Neuronal stem cell (in vitro differentiated cells): ENCODE measurements at regions not wholly inside any gene's neighbourhood (a gene's known extent, or its start where the extent isn't known, plus 50 kb on each side); places are given as distances from the start of the nearest gene placed in this dataset.

ENCODE experiments used
- DNase-seq: peaks from one replicate; pipeline ENCODE4 v3.0.0-alpha.2; 2013; ENCODE audit warnings: low spot score
- H2AFZ ChIP-seq: one replicate; pipeline ENCODE4 v1.6.1; 2013; ENCODE audit warnings: mild to moderate bottlenecking, low read length, inconsistent platforms
- H2AK5ac ChIP-seq: 2 replicates; pipeline ENCODE4 v1.6.1; 2013; ENCODE audit warnings: low read depth, mild to moderate bottlenecking, inconsistent platforms, low read length, moderate library complexity, mixed read lengths
- H2BK120ac ChIP-seq: 2 replicates; pipeline ENCODE4 v1.6.1; 2013; ENCODE audit warnings: low read depth, mild to moderate bottlenecking, inconsistent platforms, low read length, moderate library complexity, mixed read lengths
- H2BK12ac ChIP-seq: one replicate; pipeline ENCODE4 v1.6.1; 2013; ENCODE audit warnings: low read length, inconsistent platforms
- H2BK15ac ChIP-seq: 2 replicates; pipeline ENCODE4 v1.6.1; 2013; ENCODE audit warnings: mild to moderate bottlenecking, low read length, inconsistent platforms, mixed read lengths
- H2BK5ac ChIP-seq: one replicate; pipeline ENCODE4 v1.6.1; 2013; ENCODE audit warnings: inconsistent platforms, mild to moderate bottlenecking, low read length, moderate library complexity
- H3K14ac ChIP-seq: one replicate; pipeline ENCODE4 v1.6.1; 2013; ENCODE audit warnings: low read length, inconsistent platforms
- H3K18ac ChIP-seq: 2 replicates; pipeline ENCODE4 v1.6.1; 2013; ENCODE audit warnings: low read length, inconsistent platforms
- H3K23ac ChIP-seq: 2 replicates; pipeline ENCODE4 v1.6.1; 2013; ENCODE audit warnings: low read depth, mild to moderate bottlenecking, mixed read lengths, low read length, inconsistent platforms; ENCODE audit not compliant: poor library complexity
- H3K27ac ChIP-seq: replicated peaks from 3 replicates; pipeline ENCODE4 v1.5.1; 2013; ENCODE audit warnings: low read length, inconsistent platforms
- H3K27me3 ChIP-seq, 3 experiments: 2 replicates each; pipeline ENCODE4 v1.6.1; 2013; ENCODE audit warnings: low read length in 3 of 3, mild to moderate bottlenecking in 2 of 3, inconsistent platforms in 1 of 3, low read depth in 1 of 3, mixed read lengths in 1 of 3, moderate library complexity in 1 of 3; ENCODE audit not compliant: control insufficient read depth in 3 of 3, insufficient read depth in 3 of 3
- H3K36me3 ChIP-seq, 2 donors: replicated peaks in 1 of 2; 2 replicates each; pipeline ENCODE4 v1.6.1; 2013; ENCODE audit warnings: low read length in 2 of 2; ENCODE audit not compliant: control insufficient read depth in 2 of 2, insufficient read depth in 2 of 2
- H3K4ac ChIP-seq: 2 replicates; pipeline ENCODE4 v1.6.1; 2013; ENCODE audit warnings: inconsistent platforms, mild to moderate bottlenecking, low read length, moderate library complexity
- H3K4me1 ChIP-seq, 2 donors: 1 replicate in 1 of 2; 2 replicates in 1 of 2; pipeline ENCODE4 v1.6.1; 2013; ENCODE audit warnings: low read length in 2 of 2, low read depth in 1 of 2; ENCODE audit not compliant: control insufficient read depth in 2 of 2, insufficient read depth in 1 of 2
- H3K4me2 ChIP-seq: one replicate; pipeline ENCODE4 v1.6.1; 2013; ENCODE audit warnings: mild to moderate bottlenecking, low read length, inconsistent platforms; ENCODE audit not compliant: insufficient read depth, poor library complexity, severe bottlenecking
- H3K4me3 ChIP-seq, 2 donors: 2 replicates each; pipeline ENCODE4 v1.5.1; 2013; ENCODE audit warnings: low read length in 2 of 2, mild to moderate bottlenecking in 2 of 2, inconsistent platforms in 1 of 2, moderate library complexity in 1 of 2
- H3K79me1 ChIP-seq: one replicate; pipeline ENCODE4 v1.6.1; 2013; ENCODE audit warnings: low read depth, mild to moderate bottlenecking, inconsistent platforms, low read length, moderate library complexity
- H3K9ac ChIP-seq: one replicate; pipeline ENCODE4 v1.6.1; 2013; ENCODE audit warnings: mild to moderate bottlenecking, low read depth, low read length, inconsistent platforms; ENCODE audit not compliant: poor library complexity
- H3K9me3 ChIP-seq, 2 donors: replicated peaks in 1 of 2; 2 replicates each; pipeline versions ENCODE3 to v1.6.1; 2013; ENCODE audit warnings: low read length in 2 of 2, mild to moderate bottlenecking in 2 of 2, inconsistent platforms in 1 of 2, low read depth in 1 of 2, mixed read lengths in 1 of 2, moderate library complexity in 1 of 2; ENCODE audit not compliant: control insufficient read depth in 2 of 2, insufficient read depth in 1 of 2
- H4K8ac ChIP-seq: one replicate; pipeline ENCODE4 v1.6.1; 2013; ENCODE audit warnings: low read depth, mild to moderate bottlenecking, inconsistent platforms, low read length, moderate library complexity
- H4K91ac ChIP-seq: one replicate; pipeline ENCODE4 v1.6.1; 2013; ENCODE audit warnings: low read length, low read depth, mild to moderate bottlenecking, inconsistent platforms; ENCODE audit not compliant: poor library complexity
- WGBS, 2 donors: extraction: QIAGEN DNeasy Blood & Tissue Kit; methylation state at CpG; one replicate each; pipeline ENCODE4 v1.1.7; 2013; ENCODE audit warnings: missing lambda C conversion rate in 2 of 2, mixed read lengths in 1 of 2; ENCODE audit not compliant: insufficient read length in 2 of 2, insufficient replicate concordance in 1 of 2; ENCODE audit errors: extremely low coverage in 2 of 2; 5-methylcytosine and 5-hydroxymethylcytosine counted together

- peak overlapping the region; percentile 20 for H3K4me2 ChIP-seq
- no peak overlapping the region for H3K23ac ChIP-seq
- H2AK5ac ChIP-seq: no peak overlapping the region
- H3K36me3 ChIP-seq: no peaks in the 10 kb centered on the region
- no peaks in the 10 kb centered on the region for H3K79me1 ChIP-seq
- no CpG with 5 or more reads among the region's 20 CpGs for WGBS, 2 donors
- no peak overlapping the region for H2BK12ac ChIP-seq
- peaks cover 0 to 47% (median 0%) of the 10 kb centered on the region in 3 experiments for H3K27me3 ChIP-seq
- H2BK15ac ChIP-seq: no peak overlapping the region
- DNase-seq: peak; percentile 35
- no peaks in the 10 kb centered on the region for H3K9me3 ChIP-seq
- H3K18ac ChIP-seq: peak overlapping the region; percentile 45
- no peak overlapping the region for H2BK120ac ChIP-seq
- no peak overlapping the region for H2BK5ac ChIP-seq
- H3K14ac ChIP-seq: no peak overlapping the region
- H2AFZ ChIP-seq: peak overlapping the region; percentile 44
- H3K4me3 ChIP-seq: no peak overlapping the region
- H3K27ac ChIP-seq: no peak overlapping the region
- H3K9ac ChIP-seq: no peak overlapping the region
- no peak overlapping the region for H4K91ac ChIP-seq
- peaks cover 7 to 21% of the 10 kb centered on the region in 2 donors for H3K4me1 ChIP-seq
- no peak overlapping the region for H3K4ac ChIP-seq
- no peak overlapping the region for H4K8ac ChIP-seq
Observed at GRCh38 chr12:124655698-124656516, 88.5 kb upstream of the NCOR2 start.

GRCh38 chr12:124655048-124655697 lies 87.8 kb upstream of the NCOR2 start:
- H3K14ac ChIP-seq: no peak overlapping the region
- H2BK5ac ChIP-seq: no peak overlapping the region
- H3K9ac ChIP-seq: no peak overlapping the region
- peaks cover 0 to 42% (median 0%) of the 10 kb centered on the region in 3 experiments for H3K27me3 ChIP-seq
- H3K27ac ChIP-seq: no peak overlapping the region
- H3K4me1 ChIP-seq: peaks cover 7 to 19% of the 10 kb centered on the region in 2 donors
- peak overlapping the region; percentile 45 for H3K18ac ChIP-seq
- WGBS, 2 donors: no CpG with 5 or more reads among the region's 18 CpGs
- H3K79me1 ChIP-seq: no peaks in the 10 kb centered on the region
- no peak overlapping the region for H3K4me3 ChIP-seq
- no peak for DNase-seq
- no peak overlapping the region for H4K8ac ChIP-seq
- H2BK15ac ChIP-seq: peak overlapping the region; percentile 17
- H2BK120ac ChIP-seq: no peak overlapping the region
- H2AFZ ChIP-seq: peak overlapping the region; percentile 44
- no peak overlapping the region for H3K4ac ChIP-seq
- no peak overlapping the region for H2BK12ac ChIP-seq
- H3K9me3 ChIP-seq: peaks cover 0 to 2% of the 10 kb centered on the region in 2 donors
- H3K36me3 ChIP-seq: no peaks in the 10 kb centered on the region
- H3K4me2 ChIP-seq: peak overlapping the region; percentile 20
- H4K91ac ChIP-seq: no peak overlapping the region
- H2AK5ac ChIP-seq: peak overlapping the region; percentile 8
- H3K23ac ChIP-seq: no peak overlapping the region

- no peak overlapping the region for H3K23ac ChIP-seq
- no peak for DNase-seq
- H2BK12ac ChIP-seq: no peak overlapping the region
- H2BK15ac ChIP-seq: peak overlapping the region; percentile 17
- no peak overlapping the region for H4K8ac ChIP-seq
- H3K18ac ChIP-seq: no peak overlapping the region
- peaks cover 7 to 19% of the 10 kb centered on the region in 2 donors for H3K4me1 ChIP-seq
- no peak overlapping the region for H3K4me2 ChIP-seq
- H2BK120ac ChIP-seq: no peak overlapping the region
- H4K91ac ChIP-seq: no peak overlapping the region
- no peaks in the 10 kb centered on the region for H3K79me1 ChIP-seq
- peak overlapping the region; percentile 8 for H2AK5ac ChIP-seq
- no peak overlapping the region for H2BK5ac ChIP-seq
- H3K4ac ChIP-seq: no peak overlapping the region
- H3K27me3 ChIP-seq: peaks cover 0 to 37% (median 0%) of the 10 kb centered on the region in 3 experiments
- H3K36me3 ChIP-seq: no peaks in the 10 kb centered on the region
- no peak overlapping the region for H2AFZ ChIP-seq
- H3K9ac ChIP-seq: no peak overlapping the region
- H3K4me3 ChIP-seq: no peak overlapping the region
- no peak overlapping the region for H3K27ac ChIP-seq
- H3K14ac ChIP-seq: no peak overlapping the region
- peaks cover 2 to 6% of the 10 kb centered on the region in 2 donors for H3K9me3 ChIP-seq
- WGBS, 2 donors: no CpG with 5 or more reads among the region's 13 CpGs
Observed at GRCh38 chr12:124654666-124655047, 87.2 kb upstream of the NCOR2 start.
